Type B pancreatic cell (in vitro differentiated cells): ENCODE measurements at regions not wholly inside any gene's neighbourhood (a gene's known extent, or its start where the extent isn't known, plus 50 kb on each side); places are given as distances from the start of the nearest gene placed in this dataset.
A peak's percentile ranks its signal among the peaks of the same experiment; 100 is the strongest.
"Not testable (repeated sequence)": the region's sequence is repeated elsewhere in the genome, so short reads cannot be mapped to it uniquely, and the experiment has no call there.

Experiments
- DNase-seq: peaks from one replicate; pipeline ENCODE4 v3.0.0; 2021; ENCODE audit warnings: mixed read lengths; ENCODE audit not compliant: unreplicated experiment; ENCODE audit errors: extremely low spot score
- H3K27ac Mint-ChIP-seq: 2 replicates; pipeline ENCODE4 v1.8.0; 2021; ENCODE audit warnings: mild to moderate bottlenecking, mixed read lengths
- H3K27me3 Mint-ChIP-seq: 2 replicates; pipeline ENCODE4 v1.8.0; 2021; ENCODE audit warnings: mixed read lengths
- H3K36me3 Mint-ChIP-seq: 2 replicates; pipeline ENCODE4 v1.8.0; 2021; ENCODE audit warnings: mixed read lengths
- H3K4me1 Mint-ChIP-seq: one replicate; pipeline ENCODE4 v1.8.0; 2021; ENCODE audit warnings: mixed read lengths; ENCODE audit not compliant: unreplicated experiment
- H3K4me3 Mint-ChIP-seq: 2 replicates; pipeline ENCODE4 v1.8.0; 2021; ENCODE audit warnings: mild to moderate bottlenecking, mixed read lengths
- H3K9me3 Mint-ChIP-seq: 2 replicates; pipeline ENCODE4 v1.8.0; 2021; ENCODE audit warnings: mixed read lengths
- CTCF ChIP-seq: fragments of 200-600 bp; sonication (generic); conservative IDR thresholded peaks from 2 replicates; pipeline ENCODE4 v1.5.0; 2021; ENCODE audit warnings: antibody characterized with exemption, mild to moderate bottlenecking

GRCh38 chr6:139519097-139519496 is 144.6 kb upstream of the CITED2 start:
- no peak for TF ChIP-seq CTCF
- DNase-seq, result no peak
- Mint-ChIP-seq H3K4me1 (peaks cover 13% of the 10 kb centered on the region), H3K9me3 (no peaks in the 10 kb centered on the region), H3K36me3 (no peaks in the 10 kb centered on the region), H3K4me3 (no peak overlapping the region), H3K27ac (no peak overlapping the region), H3K27me3 (no peaks in the 10 kb centered on the region)

GRCh38 chr6:139518556-139519091 is 144.2 kb upstream of the CITED2 start:
- no peak for TF ChIP-seq CTCF
- no peaks in the 10 kb centered on the region for H3K27me3 Mint-ChIP-seq
- no peak overlapping the region for H3K4me3 Mint-ChIP-seq
- no peaks in the 10 kb centered on the region for H3K36me3 Mint-ChIP-seq
- H3K27ac Mint-ChIP-seq, result no peak overlapping the region
- H3K9me3 Mint-ChIP-seq, result no peaks in the 10 kb centered on the region
- peaks cover 13% of the 10 kb centered on the region for H3K4me1 Mint-ChIP-seq
- DNase-seq, result no peak

GRCh38 chr6:139517998-139518555 is 143.6 kb upstream of the CITED2 start:
- H3K4me1 Mint-ChIP-seq, result peaks cover 13% of the 10 kb centered on the region
- DNase-seq, H3K4me3 Mint-ChIP-seq, H3K36me3 Mint-ChIP-seq, H3K27me3 Mint-ChIP-seq, H3K27ac Mint-ChIP-seq, H3K9me3 Mint-ChIP-seq: not testable (repeated sequence)

- Mint-ChIP-seq H3K27ac (no peak overlapping the region), H3K36me3 (no peaks in the 10 kb centered on the region), H3K9me3 (no peaks in the 10 kb centered on the region), H3K4me3 (no peak overlapping the region), H3K4me1 (peaks cover 13% of the 10 kb centered on the region), H3K27me3 (no peaks in the 10 kb centered on the region)
- TF ChIP-seq CTCF, result no peak
- DNase-seq, result no peak
These were observed 141.1 kb upstream of the CITED2 start for GRCh38 chr6:139515511-139515910.

GRCh38 chr6:139514819-139515218 is 140.4 kb upstream of the CITED2 start:
- Mint-ChIP-seq H3K9me3 (no peaks in the 10 kb centered on the region), H3K27ac (no peak overlapping the region), H3K4me3 (no peak overlapping the region), H3K4me1 (peaks cover 13% of the 10 kb centered on the region), H3K27me3 (no peaks in the 10 kb centered on the region), H3K36me3 (no peaks in the 10 kb centered on the region)
- no peak for DNase-seq
- TF ChIP-seq CTCF, result no peak

- peak overlapping the region; percentile 51 for H3K27ac Mint-ChIP-seq
- no peak for TF ChIP-seq CTCF
- H3K4me3 Mint-ChIP-seq, result no peak overlapping the region
- no peaks in the 10 kb centered on the region for H3K36me3 Mint-ChIP-seq
- peaks cover 5% of the 10 kb centered on the region for H3K4me1 Mint-ChIP-seq
- DNase-seq, result no peak
- H3K27me3 Mint-ChIP-seq, result no peaks in the 10 kb centered on the region
- H3K9me3 Mint-ChIP-seq, result no peaks in the 10 kb centered on the region
These were observed 135.8 kb upstream of the CITED2 start for GRCh38 chr6:139510040-139510790.
